Smooth muscle cell (in vitro differentiated cells): ENCODE measurements at regions not wholly inside any gene's neighbourhood (a gene's known extent, or its start where the extent isn't known, plus 50 kb on each side); places are given as distances from the start of the nearest gene placed in this dataset.

Experiments
- DNase-seq: peaks from one replicate; lab custom pipeline; 2025; ENCODE audit not compliant: unreplicated experiment; lab: John Stamatoyannopoulos, UW
- H2AFZ ChIP-seq: fragments of 200-600 bp; sonication (generic); 2 replicates; pipeline ENCODE4 v1.6.0; 2016; ENCODE audit warnings: antibody characterized with exemption, low read depth, mild to moderate bottlenecking
- H3F3A ChIP-seq: fragments of 200-600 bp; sonication (generic); 2 replicates; pipeline ENCODE4 v1.6.0; 2017; ENCODE audit warnings: antibody characterized with exemption, low read depth
- H3K27ac ChIP-seq: fragments of 200-600 bp; sonication (generic); 2 replicates; pipeline ENCODE4 v1.5.1; 2016; ENCODE audit warnings: low read depth, mild to moderate bottlenecking
- H3K27me3 ChIP-seq: fragments of 200-600 bp; sonication (generic); 2 replicates; pipeline ENCODE4 v1.6.1; 2016; ENCODE audit warnings: low read depth, mild to moderate bottlenecking
- H3K36me3 ChIP-seq: fragments of 200-600 bp; sonication (generic); 2 replicates; pipeline ENCODE4 v1.5.1; 2016; ENCODE audit warnings: low read depth
- H3K4me1 ChIP-seq: fragments of 200-600 bp; sonication (generic); 2 replicates; pipeline ENCODE4 v1.5.1; 2016; ENCODE audit warnings: low read depth
- H3K4me2 ChIP-seq: fragments of 200-600 bp; sonication (generic); 2 replicates; pipeline ENCODE4 v1.6.0; 2016; ENCODE audit warnings: mild to moderate bottlenecking
- H3K4me3 ChIP-seq: fragments of 200-600 bp; sonication (generic); 2 replicates; pipeline ENCODE4 v1.5.1; 2016; ENCODE audit warnings: mild to moderate bottlenecking
- H3K79me2 ChIP-seq: fragments of 200-600 bp; sonication (generic); 2 replicates; pipeline ENCODE4 v1.6.0; 2016; ENCODE audit warnings: low read depth, mild to moderate bottlenecking
- H3K9ac ChIP-seq: fragments of 200-600 bp; sonication (generic); 2 replicates; pipeline ENCODE4 v1.6.0; 2016; ENCODE audit warnings: low read depth
- H3K9me3 ChIP-seq: fragments of 200-600 bp; sonication (generic); replicated peaks from 2 replicates; pipeline ENCODE4 v1.5.1; 2016; ENCODE audit warnings: low read depth
- H4K20me1 ChIP-seq: fragments of 200-600 bp; sonication (generic); 2 replicates; pipeline ENCODE4 v1.6.0; 2016; ENCODE audit warnings: low read depth
- CTCF ChIP-seq: fragments of 200-600 bp; sonication (generic); IDR thresholded peaks from 2 replicates; pipeline ENCODE4 v1.5.1; 2017; ENCODE audit warnings: borderline replicate concordance, mild to moderate bottlenecking, antibody characterized with exemption; ENCODE audit not compliant: insufficient read depth, poor library complexity, severe bottlenecking
- WGBS: methylation state at CpG from one replicate; pipeline ENCODE4 v1.1.7; 2016; ENCODE audit warnings: low lambda C conversion rate; 5-methylcytosine and 5-hydroxymethylcytosine counted together

DNA sequence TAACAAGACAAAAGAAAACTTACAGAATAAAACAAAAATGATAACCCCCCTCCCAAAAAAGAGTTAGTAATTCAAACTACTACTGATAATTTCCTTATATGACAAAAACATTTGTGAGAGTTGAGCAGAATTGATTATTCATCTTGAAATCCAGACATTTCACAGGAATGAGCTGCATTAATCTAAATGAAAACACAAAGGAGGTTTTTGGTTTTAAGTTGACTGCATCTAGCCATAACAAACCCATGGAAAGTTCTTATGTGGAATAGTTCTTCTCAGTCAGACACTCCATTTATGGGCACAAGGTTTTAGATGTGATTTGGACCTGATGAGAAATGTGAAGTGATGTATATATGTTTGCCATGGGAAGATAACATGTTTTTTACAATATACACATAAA is 95.4 kb downstream of the VCX2 start:
- TF ChIP-seq CTCF = no peak

DNA sequence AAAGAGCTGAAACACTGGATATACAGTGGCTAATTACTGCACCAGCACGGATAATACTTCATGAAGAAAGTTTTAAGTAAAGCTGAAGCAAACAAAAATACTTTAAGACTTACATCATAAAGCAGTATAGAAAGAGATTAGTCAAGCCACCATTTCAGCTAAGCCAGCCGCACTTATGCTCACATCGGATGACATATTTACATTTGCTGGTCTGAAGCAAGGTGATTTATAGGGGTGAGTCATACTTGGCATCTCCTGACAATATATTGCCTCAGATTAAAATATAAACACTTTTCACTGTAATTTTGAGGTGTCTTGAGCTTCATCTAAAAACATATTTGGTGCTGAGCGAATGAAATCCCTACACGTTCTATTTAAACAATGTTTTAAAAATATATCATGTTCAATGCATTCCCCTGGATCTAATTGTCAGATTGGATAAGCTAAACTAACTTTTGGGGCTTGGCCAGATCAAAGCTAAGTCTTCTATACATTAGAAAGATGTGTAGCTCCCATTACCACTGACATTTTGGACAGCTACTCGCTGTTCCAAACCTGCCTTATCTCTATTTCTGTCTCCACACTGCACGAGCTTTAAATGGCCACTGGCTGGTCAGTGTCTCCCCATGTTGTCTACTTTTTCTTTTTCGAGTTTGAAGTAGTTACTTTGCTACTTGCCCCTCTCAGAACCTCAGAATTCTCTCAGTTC is 103.2 kb downstream of the VCX2 start:
- Histone ChIP-seq H3K4me3 (no peak overlapping the region), H3K79me2 (no peaks in the 10 kb centered on the region), H3K27ac (peak overlapping the region; percentile 46), H3K4me1 (peaks cover 2% of the 10 kb centered on the region), H3K36me3 (no peaks in the 10 kb centered on the region), H3K27me3 (no peaks in the 10 kb centered on the region), H3K9ac (no peak overlapping the region), H3F3A (no peaks in the 10 kb centered on the region), H3K9me3 (no peaks in the 10 kb centered on the region), H3K4me2 (peak overlapping the region; percentile 57), H4K20me1 (no peaks in the 10 kb centered on the region), H2AFZ (no peak overlapping the region)
- no peak for DNase-seq
- TF ChIP-seq CTCF = no peak
- WGBS = 39% methylated on average over 8 of the region's 8 CpGs

More for the DNA sequence above, 95.4 kb downstream of the VCX2 start:
- Histone ChIP-seq H2AFZ (no peak overlapping the region), H3K9me3 (no peaks in the 10 kb centered on the region), H3K27ac (no peak overlapping the region), H4K20me1 (no peaks in the 10 kb centered on the region), H3K4me2 (no peak overlapping the region), H3K9ac (no peak overlapping the region), H3K27me3 (no peaks in the 10 kb centered on the region), H3K4me1 (no peaks in the 10 kb centered on the region), H3K4me3 (no peak overlapping the region), H3K79me2 (no peaks in the 10 kb centered on the region), H3F3A (no peaks in the 10 kb centered on the region), H3K36me3 (no peaks in the 10 kb centered on the region)
- no peak for DNase-seq

GRCh38 chrX:8052909-8053308 is 118.2 kb downstream of the VCX2 start:
- Histone ChIP-seq H3K27me3 (no peaks in the 10 kb centered on the region), H3K4me1 (no peaks in the 10 kb centered on the region), H3K27ac (no peak overlapping the region), H3K9me3 (no peaks in the 10 kb centered on the region), H2AFZ (no peak overlapping the region), H3K79me2 (no peaks in the 10 kb centered on the region), H3K4me3 (no peak overlapping the region), H3K4me2 (no peak overlapping the region), H3K36me3 (no peaks in the 10 kb centered on the region), H4K20me1 (no peaks in the 10 kb centered on the region), H3F3A (no peaks in the 10 kb centered on the region), H3K9ac (no peak overlapping the region)
- DNase-seq = no peak
- 88% methylated on average over 2 of the region's 2 CpGs for WGBS
- no peak for TF ChIP-seq CTCF

DNA sequence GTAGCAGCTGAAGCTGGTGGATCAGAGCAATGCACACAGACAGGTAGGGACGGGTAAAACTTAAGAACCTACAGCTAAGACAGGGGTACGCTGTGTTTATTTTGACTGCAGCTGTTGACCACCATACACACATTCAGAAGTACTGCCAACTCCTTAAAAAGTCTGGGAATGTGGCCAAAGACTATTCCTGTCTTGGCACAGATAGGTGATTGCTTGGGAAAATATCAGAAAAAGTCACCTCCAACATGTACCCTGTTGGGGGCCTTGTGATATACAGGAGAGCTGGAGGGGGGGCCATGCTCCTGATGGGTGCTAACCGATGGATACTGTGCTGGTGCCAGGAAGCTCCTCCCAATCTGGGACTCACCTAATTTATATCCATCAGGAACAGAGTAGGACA is 121.2 kb downstream of the VCX2 start:
- Histone ChIP-seq H3K27ac (no peak overlapping the region), H3K9ac (no peak overlapping the region), H3K36me3 (no peaks in the 10 kb centered on the region), H3K4me3 (no peak overlapping the region), H3K9me3 (no peaks in the 10 kb centered on the region), H2AFZ (no peak overlapping the region), H3K4me2 (no peak overlapping the region), H3F3A (no peaks in the 10 kb centered on the region), H4K20me1 (no peaks in the 10 kb centered on the region), H3K27me3 (no peaks in the 10 kb centered on the region), H3K4me1 (no peaks in the 10 kb centered on the region), H3K79me2 (no peaks in the 10 kb centered on the region)
- 72% methylated on average over 3 of the region's 3 CpGs for WGBS
- no peak for DNase-seq
- TF ChIP-seq CTCF = no peak
